Bronchial epithelial cell (primary cell): ENCODE measurements at regions not wholly inside any gene's neighbourhood (a gene's known extent, or its start where the extent isn't known, plus 50 kb on each side); places are given as distances from the start of the nearest gene placed in this dataset.

Experiments used
- DNase-seq: peaks from one replicate; pipeline ENCODE4 v3.0.0-alpha.2; 2010; ENCODE audit warnings: low read depth
- FAIRE-seq: peaks from 2 replicates; lab custom pipeline; 2011; peaks lifted over from hg19 to GRCh38; lab: Jason Lieb, UNC
- H3K27me3 ChIP-seq: 2 replicates; pipeline ENCODE4 v1.5.1; 2011; ENCODE audit warnings: low read length; ENCODE audit not compliant: control insufficient read depth, insufficient read depth
- H3K36me3 ChIP-seq: 2 replicates; pipeline ENCODE4 v1.5.1; 2011; ENCODE audit warnings: low read length; ENCODE audit not compliant: control insufficient read depth, insufficient read depth
- H3K4me3 ChIP-seq: 2 replicates; pipeline ENCODE4 v1.5.1; 2011; ENCODE audit warnings: mild to moderate bottlenecking, low read depth, low read length, control low read depth
- TF ChIP-seq, protein P1 (sequence below): IDR thresholded peaks from 2 replicates; pipeline ENCODE4 v1.5.1; 2011; ENCODE audit warnings: mild to moderate bottlenecking, moderate library complexity, low read length, control low read depth, inconsistent platforms; ENCODE audit not compliant: insufficient read depth, severe bottlenecking

DNA sequence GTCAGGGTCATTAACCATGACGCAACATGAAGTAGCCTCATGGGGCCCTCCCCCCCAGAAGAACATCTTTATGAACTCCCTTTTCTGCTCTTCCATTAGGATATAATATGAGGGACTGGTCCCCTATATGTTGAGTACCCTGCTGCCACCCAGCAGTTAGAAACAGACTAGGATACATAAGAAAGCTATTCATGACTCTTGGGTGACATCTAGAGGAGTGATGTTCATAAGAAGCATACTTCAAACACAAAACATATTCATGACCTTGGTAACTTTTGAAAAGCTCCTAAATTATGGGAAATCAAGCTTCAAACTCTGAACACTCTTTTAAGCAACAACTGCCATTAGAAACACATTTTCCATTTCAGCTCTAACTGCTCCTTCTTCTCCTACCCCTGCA lies 155.2 kb upstream of the SPIN4 start:
- DNase-seq = peak; percentile 38
- Histone ChIP-seq H3K4me3 (no peak overlapping the region), H3K27me3 (no peaks in the 10 kb centered on the region), H3K36me3 (no peaks in the 10 kb centered on the region)
- no peak for FAIRE-seq
- TF ChIP-seq, protein P1, sequence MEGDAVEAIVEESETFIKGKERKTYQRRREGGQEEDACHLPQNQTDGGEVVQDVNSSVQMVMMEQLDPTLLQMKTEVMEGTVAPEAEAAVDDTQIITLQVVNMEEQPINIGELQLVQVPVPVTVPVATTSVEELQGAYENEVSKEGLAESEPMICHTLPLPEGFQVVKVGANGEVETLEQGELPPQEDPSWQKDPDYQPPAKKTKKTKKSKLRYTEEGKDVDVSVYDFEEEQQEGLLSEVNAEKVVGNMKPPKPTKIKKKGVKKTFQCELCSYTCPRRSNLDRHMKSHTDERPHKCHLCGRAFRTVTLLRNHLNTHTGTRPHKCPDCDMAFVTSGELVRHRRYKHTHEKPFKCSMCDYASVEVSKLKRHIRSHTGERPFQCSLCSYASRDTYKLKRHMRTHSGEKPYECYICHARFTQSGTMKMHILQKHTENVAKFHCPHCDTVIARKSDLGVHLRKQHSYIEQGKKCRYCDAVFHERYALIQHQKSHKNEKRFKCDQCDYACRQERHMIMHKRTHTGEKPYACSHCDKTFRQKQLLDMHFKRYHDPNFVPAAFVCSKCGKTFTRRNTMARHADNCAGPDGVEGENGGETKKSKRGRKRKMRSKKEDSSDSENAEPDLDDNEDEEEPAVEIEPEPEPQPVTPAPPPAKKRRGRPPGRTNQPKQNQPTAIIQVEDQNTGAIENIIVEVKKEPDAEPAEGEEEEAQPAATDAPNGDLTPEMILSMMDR = peak; percentile 15

DNA sequence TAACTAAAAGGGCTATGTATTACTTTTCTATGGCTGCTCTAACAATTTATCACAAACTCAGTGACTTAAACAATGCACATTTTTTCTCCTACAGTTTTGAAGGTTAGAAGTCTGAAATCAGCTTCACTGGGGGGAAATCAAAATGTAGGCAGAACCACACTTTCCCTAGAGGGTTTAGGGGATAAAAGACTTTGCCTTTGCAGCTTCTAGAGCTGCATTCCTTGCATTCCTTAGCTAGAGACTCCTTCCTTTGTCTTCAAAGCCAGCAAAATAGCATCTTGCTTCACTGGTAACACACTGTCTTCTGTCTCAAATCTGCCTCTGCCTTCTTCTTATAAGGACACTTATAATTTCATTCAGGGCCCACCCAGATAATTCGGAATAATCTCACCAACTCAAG lies 152.4 kb upstream of the SPIN4 start:
- no peak for DNase-seq
- Histone ChIP-seq H3K27me3 (no peaks in the 10 kb centered on the region), H3K36me3 (no peaks in the 10 kb centered on the region), H3K4me3 (no peak overlapping the region)
- FAIRE-seq = no peak
- TF ChIP-seq, protein P1 = no peak

DNA sequence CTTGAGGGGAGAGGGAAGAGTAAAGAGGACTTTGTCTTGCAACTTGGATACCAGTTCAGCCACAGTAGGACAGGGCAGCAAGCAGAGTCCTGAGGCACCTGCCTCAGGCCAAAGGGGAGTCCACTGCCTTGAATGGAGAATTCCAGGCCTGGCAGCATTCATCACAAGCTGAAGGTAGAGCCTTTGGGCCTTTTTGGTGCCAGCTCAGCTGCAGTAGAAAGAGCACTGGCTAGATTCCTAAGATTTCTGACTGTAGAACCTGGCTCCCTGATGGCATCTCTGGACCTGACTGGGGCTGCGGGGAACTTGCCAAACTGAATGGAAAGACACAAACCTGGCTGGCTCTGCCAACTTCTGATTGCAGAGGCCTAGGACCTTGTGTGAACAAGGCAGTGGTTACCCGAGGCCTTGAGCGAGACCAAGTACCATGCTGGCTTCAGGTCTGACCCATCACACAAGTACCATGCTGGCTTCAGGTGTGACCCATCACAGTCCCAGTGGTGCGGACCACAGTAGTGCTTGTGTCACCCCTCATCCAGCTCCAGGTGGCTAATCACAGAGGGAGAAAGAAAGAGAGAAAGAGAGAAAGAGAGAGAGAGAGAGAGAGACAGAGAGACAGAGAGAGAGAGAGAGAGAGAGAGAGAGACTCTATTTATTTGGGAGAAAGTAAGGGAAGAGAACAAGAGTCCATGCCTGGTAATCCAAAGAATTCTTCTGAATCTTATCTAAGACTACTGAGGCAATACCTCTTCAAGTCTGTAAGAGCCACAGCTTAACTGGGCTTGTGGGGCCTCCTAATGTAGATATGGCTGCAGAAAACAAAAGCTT lies 137.6 kb upstream of the SPIN4 start:
- Histone ChIP-seq H3K36me3 (no peaks in the 10 kb centered on the region), H3K27me3 (no peaks in the 10 kb centered on the region), H3K4me3 (no peak overlapping the region)
- DNase-seq (no peak), FAIRE-seq (peak; percentile 7)
- TF ChIP-seq, protein P1 = no peak

DNA sequence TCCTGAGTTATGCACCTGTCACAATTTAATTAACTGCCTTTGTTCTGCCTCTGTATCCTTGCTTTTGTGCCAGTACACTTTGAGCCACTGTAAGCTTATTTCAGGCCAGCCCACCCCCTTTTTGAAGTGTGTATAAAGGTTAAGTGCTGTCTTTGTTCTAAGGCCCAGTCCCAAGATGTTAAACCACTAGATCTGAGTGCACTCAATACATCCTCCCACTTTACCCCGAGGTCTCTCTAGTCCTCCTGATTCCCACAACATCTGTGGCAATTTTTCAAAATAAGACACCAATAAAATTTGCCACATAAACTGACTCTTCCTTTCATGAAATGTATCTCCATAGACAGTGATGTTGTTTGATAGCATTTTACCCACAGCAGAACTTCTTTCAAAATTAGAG lies 124.1 kb upstream of the SPIN4 start:
- Histone ChIP-seq H3K27me3 (no peaks in the 10 kb centered on the region), H3K36me3 (no peaks in the 10 kb centered on the region), H3K4me3 (no peak overlapping the region)
- DNase-seq (no peak), FAIRE-seq (no peak)
- TF ChIP-seq, protein P1 = no peak

DNA sequence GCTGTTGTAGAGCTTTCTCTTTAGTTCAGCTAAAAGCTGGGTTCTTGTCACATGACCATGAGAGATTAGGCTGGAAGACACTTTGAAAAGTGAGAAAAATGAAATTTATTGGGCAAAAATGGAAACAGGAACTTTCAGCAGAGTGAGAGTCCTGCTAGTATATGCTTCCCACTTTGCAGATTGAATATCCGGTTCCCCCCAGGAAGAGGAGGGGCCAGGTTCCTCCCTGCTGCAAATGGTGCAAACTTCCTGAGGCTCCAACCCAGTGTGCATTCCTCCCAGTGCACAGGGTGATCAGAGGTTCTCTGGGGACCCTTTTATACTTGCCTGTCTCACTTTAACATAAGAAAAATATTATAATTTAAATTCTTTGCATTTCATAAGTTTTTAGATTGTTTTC lies 119.9 kb upstream of the SPIN4 start:
- TF ChIP-seq, protein P1 = no peak
- no peak for FAIRE-seq
- Histone ChIP-seq H3K27me3 (no peaks in the 10 kb centered on the region), H3K36me3 (no peaks in the 10 kb centered on the region), H3K4me3 (no peak overlapping the region)
- DNase-seq = no peak
